H9 (cell line): ENCODE measurements at regions not wholly inside any gene's neighbourhood (a gene's known extent, or its start where the extent isn't known, plus 50 kb on each side); places are given as distances from the start of the nearest gene placed in this dataset.

Experiments used
- DNase-seq: peaks from one replicate; pipeline ENCODE4 v3.0.0-alpha.2; 2017
- H2AFZ ChIP-seq: one replicate; pipeline ENCODE4 v1.6.1; 2013; ENCODE audit warnings: mild to moderate bottlenecking, low read length, control low read depth, moderate library complexity
- H2AK5ac ChIP-seq: 2 replicates; pipeline ENCODE4 v1.6.1; 2013; ENCODE audit warnings: low read length, control low read depth, mixed read lengths; ENCODE audit not compliant: insufficient read length
- H2BK120ac ChIP-seq: one replicate; pipeline ENCODE4 v1.6.1; 2013; ENCODE audit warnings: low read depth, mild to moderate bottlenecking, low read length, control low read depth, inconsistent platforms; ENCODE audit not compliant: poor library complexity, severe bottlenecking
- H2BK12ac ChIP-seq: 2 replicates; pipeline ENCODE4 v1.6.1; 2013; ENCODE audit warnings: low read length, control low read depth, mixed read lengths, low read depth; ENCODE audit not compliant: insufficient read length
- H2BK15ac ChIP-seq: 2 replicates; pipeline ENCODE4 v1.6.1; 2013; ENCODE audit warnings: low read depth, low read length, control low read depth
- H2BK20ac ChIP-seq: one replicate; pipeline ENCODE4 v1.6.1; 2013; ENCODE audit warnings: low read depth, mild to moderate bottlenecking, low read length, control low read depth, inconsistent platforms; ENCODE audit not compliant: poor library complexity, severe bottlenecking
- H2BK5ac ChIP-seq: 2 replicates; pipeline ENCODE4 v1.6.1; 2013; ENCODE audit warnings: low read length, control low read depth, mixed read lengths; ENCODE audit not compliant: insufficient read length
- H3K14ac ChIP-seq: 2 replicates; pipeline ENCODE4 v1.6.1; 2013; ENCODE audit warnings: low read length, control low read depth; ENCODE audit not compliant: insufficient read depth
- H3K18ac ChIP-seq: 2 replicates; pipeline ENCODE4 v1.6.1; 2013; ENCODE audit warnings: low read depth, mild to moderate bottlenecking, mixed read lengths, low read length, control low read depth; ENCODE audit not compliant: insufficient read length
- H3K23ac ChIP-seq: 2 replicates; pipeline ENCODE4 v1.6.1; 2013; ENCODE audit warnings: low read length, control low read depth, mixed read lengths, low read depth; ENCODE audit not compliant: insufficient read length
- H3K23me2 ChIP-seq: 2 replicates; pipeline ENCODE4 v1.6.1; 2013; ENCODE audit warnings: low read depth, mild to moderate bottlenecking, mixed read lengths, low read length, control low read depth; ENCODE audit not compliant: insufficient read length, poor library complexity, severe bottlenecking
- H3K27ac ChIP-seq: 2 replicates; pipeline ENCODE4 v1.5.1; 2013; ENCODE audit warnings: low read length, control low read depth, mixed read lengths, low read depth; ENCODE audit not compliant: insufficient read length
- H3K27me3 ChIP-seq: 2 replicates; pipeline ENCODE4 v1.6.1; 2013; ENCODE audit warnings: low read length, control low read depth, inconsistent platforms; ENCODE audit not compliant: insufficient read depth
- H3K4ac ChIP-seq: 2 replicates; pipeline ENCODE4 v1.6.1; 2013; ENCODE audit warnings: low read depth, mild to moderate bottlenecking, control low read depth, inconsistent platforms, low read length, moderate library complexity
- H3K4me1 ChIP-seq: 2 replicates; pipeline ENCODE4 v1.6.1; 2013; ENCODE audit warnings: low read length, control low read depth, inconsistent platforms; ENCODE audit not compliant: insufficient read depth
- H3K4me2 ChIP-seq: 2 replicates; pipeline ENCODE4 v1.6.1; 2013; ENCODE audit warnings: low read length, control low read depth, mixed read lengths; ENCODE audit not compliant: insufficient read length, insufficient read depth
- H3K56ac ChIP-seq: 2 replicates; pipeline ENCODE4 v1.6.1; 2013; ENCODE audit warnings: low read depth, mild to moderate bottlenecking, mixed read lengths, low read length, control low read depth; ENCODE audit not compliant: insufficient read length
- H3K79me1 ChIP-seq: 2 replicates; pipeline ENCODE4 v1.6.1; 2013; ENCODE audit warnings: low read depth, mild to moderate bottlenecking, moderate library complexity, low read length, control low read depth, inconsistent platforms; ENCODE audit not compliant: insufficient read depth, poor library complexity, severe bottlenecking
- H3K79me2 ChIP-seq: 2 replicates; pipeline ENCODE4 v1.6.1; 2013; ENCODE audit warnings: low read length, control low read depth, inconsistent platforms; ENCODE audit not compliant: insufficient read depth
- H3K9ac ChIP-seq: 2 replicates; pipeline ENCODE4 v1.6.1; 2013; ENCODE audit warnings: low read length, control low read depth, mixed read lengths; ENCODE audit not compliant: insufficient read length; ENCODE audit errors: extremely low read depth
- H3K9me3 ChIP-seq: one replicate; pipeline ENCODE4 v1.6.1; 2013; ENCODE audit warnings: low read depth, low read length, inconsistent platforms; ENCODE audit not compliant: control insufficient read depth
- H3T11ph ChIP-seq: one replicate; pipeline ENCODE4 v1.6.1; 2013; ENCODE audit warnings: mild to moderate bottlenecking, low read length, control low read depth, inconsistent platforms
- H4K20me1 ChIP-seq: one replicate; pipeline ENCODE4 v1.6.1; 2013; ENCODE audit not compliant: control insufficient read depth, insufficient read length, insufficient read depth
- H4K5ac ChIP-seq: 2 replicates; pipeline ENCODE4 v1.6.1; 2013; ENCODE audit warnings: low read depth, mild to moderate bottlenecking, mixed read lengths, low read length, control low read depth; ENCODE audit not compliant: insufficient read length
- H4K8ac ChIP-seq: replicated peaks from 2 replicates; pipeline ENCODE4 v1.6.1; 2013; ENCODE audit warnings: low read length, control low read depth, mixed read lengths, low read depth; ENCODE audit not compliant: insufficient read length
- H4K91ac ChIP-seq: 2 replicates; pipeline ENCODE4 v1.6.1; 2013; ENCODE audit warnings: low read depth, mild to moderate bottlenecking, moderate library complexity, mixed read lengths, low read length, control low read depth; ENCODE audit not compliant: insufficient read length
- H3K27ac Mint-ChIP-seq, 3 experiments: 2 replicates in 2 of 3; 3 replicates in 1 of 3; pipeline ENCODE4 v1.8.0; 2020 to 2021; ENCODE audit warnings: mixed read lengths in 3 of 3, mild to moderate bottlenecking in 1 of 3, moderate library complexity in 1 of 3
- H3K27me3 Mint-ChIP-seq: 2 replicates; pipeline ENCODE4 v1.8.0; 2021; ENCODE audit warnings: low read depth, mild to moderate bottlenecking, moderate library complexity, mixed read lengths
- H3K36me3 Mint-ChIP-seq, 3 experiments: 2 replicates in 2 of 3; 3 replicates in 1 of 3; pipeline ENCODE4 v1.8.0; 2020 to 2021; ENCODE audit warnings: low read depth in 3 of 3, mixed read lengths in 3 of 3; ENCODE audit not compliant: insufficient read depth in 1 of 3
- H3K4me1 Mint-ChIP-seq, 2 experiments: 2 replicates each; pipeline ENCODE4 v1.8.0; 2020; ENCODE audit warnings: mixed read lengths in 2 of 2
- H3K4me3 Mint-ChIP-seq, 2 experiments: 2 replicates in 1 of 2; 3 replicates in 1 of 2; pipeline ENCODE4 v1.8.0; 2020 to 2021; ENCODE audit warnings: mild to moderate bottlenecking in 2 of 2, mixed read lengths in 2 of 2, moderate library complexity in 1 of 2
- H3K9me3 Mint-ChIP-seq, 2 experiments: 2 replicates in 1 of 2; 3 replicates in 1 of 2; pipeline ENCODE4 v1.8.0; 2020; ENCODE audit warnings: mild to moderate bottlenecking in 2 of 2, mixed read lengths in 2 of 2, moderate library complexity in 1 of 2
- CTCF ChIP-seq: fragments of 200-600 bp; sonication (generic); conservative IDR thresholded peaks from 3 replicates; pipeline ENCODE4 v1.8.0; 2021; ENCODE audit warnings: antibody characterized with exemption, mild to moderate bottlenecking
- WGBS: extraction: QIAGEN DNeasy Blood & Tissue Kit; methylation state at CpG from one replicate; pipeline ENCODE4 v1.1.7; 2013; ENCODE audit warnings: missing lambda C conversion rate, low lambda C conversion rate, mixed read lengths; ENCODE audit not compliant: insufficient read length; ENCODE audit errors: extremely low coverage; 5-methylcytosine and 5-hydroxymethylcytosine counted together

- Histone ChIP-seq H3K27ac (no peak overlapping the region), H3K27me3 (no peaks in the 10 kb centered on the region), H2BK5ac (no peak overlapping the region), H4K8ac (no peak overlapping the region), H4K20me1 (no peaks in the 10 kb centered on the region), H2BK120ac (no peak overlapping the region), H2BK15ac (no peak overlapping the region), H3K56ac (no peak overlapping the region), H2BK20ac (no peak overlapping the region), H3K18ac (no peak overlapping the region), H3K79me1 (no peaks in the 10 kb centered on the region), H3K9me3 (no peaks in the 10 kb centered on the region), H4K91ac (no peak overlapping the region), H3T11ph (no peak overlapping the region), H3K9ac (no peak overlapping the region), H3K23me2 (no peaks in the 10 kb centered on the region), H3K23ac (no peak overlapping the region), H3K4me1 (no peaks in the 10 kb centered on the region), H3K14ac (no peak overlapping the region), H2AFZ (no peak overlapping the region), H2AK5ac (no peak overlapping the region), H3K4me2 (no peak overlapping the region), H4K5ac (no peak overlapping the region), H3K4ac (no peak overlapping the region), H3K79me2 (no peaks in the 10 kb centered on the region), H2BK12ac (no peak overlapping the region)
- TF ChIP-seq CTCF: no peak
- DNase-seq: no peak
- H3K4me1 Mint-ChIP-seq: 0 out of 4 replicates have a peak, but pooled peaks cover 0 to 2% of the 10 kb centered on the region in 2 experiments
- WGBS: no CpG with 5 or more reads among the region's 7 CpGs
- H3K36me3 Mint-ChIP-seq: no peaks in the 10 kb centered on the region
- H3K27ac Mint-ChIP-seq: no peak overlapping the region
- no peak overlapping the region for H3K4me3 Mint-ChIP-seq
- peaks cover 2% of the 10 kb centered on the region; the same call in 1 of the 2 replicates for H3K27me3 Mint-ChIP-seq
- no peaks in the 10 kb centered on the region for H3K9me3 Mint-ChIP-seq
These were observed 100.1 kb downstream of the PDCL3 start for GRCh38 chr2:100662866-100663265.
